Keratinocyte (primary cell): ENCODE measurements at regions not wholly inside any gene's neighbourhood (a gene's known extent, or its start where the extent isn't known, plus 50 kb on each side); places are given as distances from the start of the nearest gene placed in this dataset.
A peak's percentile ranks its signal among the peaks of the same experiment; 100 is the strongest.

Experiments used
- DNase-seq: peaks from one replicate; pipeline ENCODE4 v3.0.0-alpha.2; 2011; ENCODE audit warnings: low read depth, missing footprints, low spot score
- FAIRE-seq: peaks from 2 replicates; lab custom pipeline; 2011; peaks lifted over from hg19 to GRCh38; lab: Jason Lieb, UNC
- H2AFZ ChIP-seq: 2 replicates; pipeline ENCODE4 v1.6.0; 2012; ENCODE audit warnings: low read length, control low read depth, inconsistent platforms; ENCODE audit not compliant: control insufficient read depth
- H3K27ac ChIP-seq: 2 replicates; pipeline ENCODE4 v1.5.1; 2011; ENCODE audit warnings: low read length; ENCODE audit not compliant: control insufficient read depth, insufficient read depth
- H3K27me3 ChIP-seq: 3 replicates; pipeline ENCODE4 v1.6.0; 2011; ENCODE audit warnings: low read length; ENCODE audit not compliant: control insufficient read depth, insufficient read depth; ENCODE audit errors: extremely low read depth
- H3K36me3 ChIP-seq, 2 experiments: 2 replicates in 1 of 2; 3 replicates in 1 of 2; pipeline ENCODE4 v1.5.1; 2011; ENCODE audit warnings: low read length in 2 of 2, mild to moderate bottlenecking in 1 of 2; ENCODE audit not compliant: control insufficient read depth in 2 of 2, insufficient read depth in 2 of 2; ENCODE audit errors: extremely low read depth in 1 of 2
- H3K4me1 ChIP-seq: 3 replicates; pipeline ENCODE4 v1.5.1; 2011; ENCODE audit warnings: low read length; ENCODE audit not compliant: control insufficient read depth, insufficient read depth; ENCODE audit errors: extremely low read depth
- H3K4me2 ChIP-seq: 3 replicates; pipeline ENCODE4 v1.6.0; 2011; ENCODE audit warnings: low read depth, low read length; ENCODE audit not compliant: control insufficient read depth, insufficient read depth; ENCODE audit errors: extremely low read depth
- H3K4me3 ChIP-seq, 3 experiments: fragments of 200-600 bp in 1 of 3; sonication (generic) in 1 of 3; 2 replicates in 2 of 3; 3 replicates in 1 of 3; pipeline ENCODE4 v1.5.1; 2011 to 2016; ENCODE audit warnings: low read length in 3 of 3, mild to moderate bottlenecking in 3 of 3, control low read depth in 2 of 3, inconsistent platforms in 1 of 3, low read depth in 1 of 3, mixed read lengths in 1 of 3, mixed run types in 1 of 3, moderate library complexity in 1 of 3; ENCODE audit not compliant: control insufficient read depth in 2 of 3, insufficient read depth in 2 of 3; ENCODE audit errors: extremely low read depth in 1 of 3
- H3K79me2 ChIP-seq: 2 replicates; pipeline ENCODE4 v1.6.0; 2012; ENCODE audit warnings: low read length; ENCODE audit not compliant: control insufficient read depth, insufficient read depth
- H3K9ac ChIP-seq: 3 replicates; pipeline ENCODE4 v1.6.0; 2011; ENCODE audit warnings: low read length; ENCODE audit not compliant: control insufficient read depth, insufficient read depth; ENCODE audit errors: extremely low read depth
- H3K9me1 ChIP-seq: 3 replicates; pipeline ENCODE4 v1.6.0; 2011; ENCODE audit warnings: low read length; ENCODE audit not compliant: control insufficient read depth, insufficient read depth; ENCODE audit errors: extremely low read depth
- H3K9me3 ChIP-seq: 2 replicates; pipeline ENCODE4 v1.5.1; 2012; ENCODE audit warnings: low read depth, low read length; ENCODE audit not compliant: control insufficient read depth
- H4K20me1 ChIP-seq: 3 replicates; pipeline ENCODE4 v1.6.0; 2011; ENCODE audit warnings: low read length; ENCODE audit not compliant: control insufficient read depth, insufficient read depth; ENCODE audit errors: extremely low read depth
- EZH2 ChIP-seq: IDR thresholded peaks from one replicate; pipeline ENCODE4 v1.6.1; 2012; ENCODE audit warnings: inconsistent platforms, mild to moderate bottlenecking, low read length, moderate library complexity
- dilution Hi-C: fragments of 300-500 bp; cut with MboI; formaldehyde crosslinking; loops from one replicate; pipeline ENCODE4 v1.7.0; 2020; ENCODE audit warnings: low sequenced_read_pairs; ENCODE audit not compliant: extremely low pct_ligation_motif_present
- TF ChIP-seq, protein P1 (sequence below), 3 experiments: IDR thresholded peaks in 1 of 3; conservative IDR thresholded peaks in 1 of 3; optimal IDR thresholded peaks in 1 of 3; 2 replicates in 2 of 3; 3 replicates in 1 of 3; pipeline versions ENCODE3 to v1.5.1; 2011; ENCODE audit warnings: low read length in 3 of 3, mild to moderate bottlenecking in 3 of 3, moderate library complexity in 2 of 3, control low read depth in 1 of 3, inconsistent platforms in 1 of 3; ENCODE audit not compliant: insufficient read depth in 2 of 3; ENCODE audit errors: extremely low read depth in 1 of 3

DNA sequence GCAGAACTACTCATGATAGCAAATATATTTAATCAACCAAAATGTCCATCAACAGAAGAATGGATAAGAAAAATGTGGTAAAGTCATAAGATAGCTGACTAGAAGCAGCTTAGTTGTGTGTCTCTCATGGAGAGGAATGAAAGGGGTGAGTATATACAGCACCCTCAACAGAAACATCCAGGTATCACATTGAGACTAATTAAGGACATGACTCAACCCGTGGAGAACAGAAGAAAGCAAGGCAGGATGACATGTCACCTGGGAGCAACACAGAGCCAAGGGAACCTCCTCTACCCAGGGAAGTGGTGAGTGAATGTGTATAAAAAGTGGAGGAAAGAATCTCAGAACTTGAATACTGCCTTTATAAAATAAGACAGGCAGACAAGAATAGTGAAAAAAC is 1695.0 kb upstream of the CELF4 start:
- no peaks in the 10 kb centered on the region for H3K27me3 ChIP-seq
- H3K79me2 ChIP-seq, result no peaks in the 10 kb centered on the region
- no peaks in the 10 kb centered on the region for H3K4me1 ChIP-seq
- H4K20me1 ChIP-seq, result no peaks in the 10 kb centered on the region
- H3K4me2 ChIP-seq, result no peak overlapping the region
- no peak overlapping the region for H3K9ac ChIP-seq
- no peaks in the 10 kb centered on the region for H3K36me3 ChIP-seq
- FAIRE-seq, result peak; percentile 17
- no peak overlapping the region for H2AFZ ChIP-seq
- dilution Hi-C loops, result no loop called here
- DNase-seq, result no peak
- no peaks in the 10 kb centered on the region for H3K9me1 ChIP-seq
- H3K9me3 ChIP-seq, result no peaks in the 10 kb centered on the region
- no peak overlapping the region for H3K27ac ChIP-seq
- TF ChIP-seq, protein P1, sequence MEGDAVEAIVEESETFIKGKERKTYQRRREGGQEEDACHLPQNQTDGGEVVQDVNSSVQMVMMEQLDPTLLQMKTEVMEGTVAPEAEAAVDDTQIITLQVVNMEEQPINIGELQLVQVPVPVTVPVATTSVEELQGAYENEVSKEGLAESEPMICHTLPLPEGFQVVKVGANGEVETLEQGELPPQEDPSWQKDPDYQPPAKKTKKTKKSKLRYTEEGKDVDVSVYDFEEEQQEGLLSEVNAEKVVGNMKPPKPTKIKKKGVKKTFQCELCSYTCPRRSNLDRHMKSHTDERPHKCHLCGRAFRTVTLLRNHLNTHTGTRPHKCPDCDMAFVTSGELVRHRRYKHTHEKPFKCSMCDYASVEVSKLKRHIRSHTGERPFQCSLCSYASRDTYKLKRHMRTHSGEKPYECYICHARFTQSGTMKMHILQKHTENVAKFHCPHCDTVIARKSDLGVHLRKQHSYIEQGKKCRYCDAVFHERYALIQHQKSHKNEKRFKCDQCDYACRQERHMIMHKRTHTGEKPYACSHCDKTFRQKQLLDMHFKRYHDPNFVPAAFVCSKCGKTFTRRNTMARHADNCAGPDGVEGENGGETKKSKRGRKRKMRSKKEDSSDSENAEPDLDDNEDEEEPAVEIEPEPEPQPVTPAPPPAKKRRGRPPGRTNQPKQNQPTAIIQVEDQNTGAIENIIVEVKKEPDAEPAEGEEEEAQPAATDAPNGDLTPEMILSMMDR (optimal IDR thresholded peaks at IDR 0.05 in 1 of 3, IDR thresholded peaks at IDR 0.05 in 1 of 3, conservative IDR thresholded peaks at IDR 0.05 in 1 of 3; ENCODE audit: extremely low read depth in 1 of 3, insufficient read depth in 2 of 3, low read length in 3 of 3), result no peak
- TF ChIP-seq EZH2, result no peak
- no peak overlapping the region for H3K4me3 ChIP-seq

DNA sequence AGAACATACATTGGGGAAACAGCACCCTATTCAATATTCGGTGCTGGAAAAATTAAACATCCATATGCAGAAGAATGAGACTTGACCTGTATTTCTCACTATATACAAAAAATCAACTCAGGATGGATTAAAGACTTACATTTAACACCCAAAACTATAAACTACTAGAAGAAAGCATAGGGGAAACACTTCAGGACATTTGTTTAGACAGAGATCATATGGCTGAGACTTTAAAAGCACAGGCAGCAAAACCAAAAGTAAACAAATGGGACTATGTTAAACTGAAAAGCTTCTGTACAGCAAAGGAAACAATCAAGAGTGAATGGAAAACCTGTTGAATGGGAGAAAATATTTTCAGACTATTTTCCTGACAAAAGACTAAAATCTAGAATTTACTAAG is 1694.1 kb upstream of the CELF4 start:
- H3K4me3 ChIP-seq, result no peak overlapping the region
- H3K27ac ChIP-seq, result no peak overlapping the region
- no peaks in the 10 kb centered on the region for H3K4me1 ChIP-seq
- TF ChIP-seq, protein P1 (optimal IDR thresholded peaks at IDR 0.05 in 1 of 3, IDR thresholded peaks at IDR 0.05 in 1 of 3, conservative IDR thresholded peaks at IDR 0.05 in 1 of 3; ENCODE audit: extremely low read depth in 1 of 3, insufficient read depth in 2 of 3, low read length in 3 of 3), result no peak
- TF ChIP-seq EZH2, result no peak
- no peak overlapping the region for H3K9ac ChIP-seq
- FAIRE-seq, result no peak
- H3K9me3 ChIP-seq, result no peaks in the 10 kb centered on the region
- H3K36me3 ChIP-seq, result no peaks in the 10 kb centered on the region
- H3K4me2 ChIP-seq, result no peak overlapping the region
- DNase-seq, result no peak
- dilution Hi-C loops, result no loop called here
- no peaks in the 10 kb centered on the region for H3K9me1 ChIP-seq
- H2AFZ ChIP-seq, result no peak overlapping the region
- H3K27me3 ChIP-seq, result no peaks in the 10 kb centered on the region
- H4K20me1 ChIP-seq, result no peaks in the 10 kb centered on the region
- no peaks in the 10 kb centered on the region for H3K79me2 ChIP-seq
